Astrocyte (in vitro differentiated cells and primary cell): ENCODE measurements at regions not wholly inside any gene's neighbourhood (a gene's known extent, or its start where the extent isn't known, plus 50 kb on each side); places are given as distances from the start of the nearest gene placed in this dataset.

ENCODE experiments used
- DNase-seq: peaks from one replicate; pipeline ENCODE4 v3.0.0-alpha.2; 2010; ENCODE audit warnings: low read depth
- FAIRE-seq: peaks from 2 replicates; lab custom pipeline; 2011; peaks lifted over from hg19 to GRCh38; lab: Jason Lieb, UNC
- H2AFZ ChIP-seq: 2 replicates; pipeline ENCODE4 v1.6.0; 2012; ENCODE audit warnings: low read depth, low read length, inconsistent platforms
- H3K27ac ChIP-seq: 2 replicates; pipeline ENCODE4 v1.5.1; 2011; ENCODE audit warnings: low read depth, low read length, inconsistent platforms
- H3K27me3 ChIP-seq: 2 replicates; pipeline ENCODE4 v1.6.0; 2011; ENCODE audit warnings: low read length, inconsistent platforms; ENCODE audit not compliant: insufficient read depth
- H3K36me3 ChIP-seq: 2 replicates; pipeline ENCODE4 v1.5.1; 2011; ENCODE audit warnings: low read length, inconsistent platforms; ENCODE audit not compliant: insufficient read depth
- H3K4me1 ChIP-seq: 2 replicates; pipeline ENCODE4 v1.5.1; 2011; ENCODE audit warnings: low read length, inconsistent platforms; ENCODE audit not compliant: insufficient read depth
- H3K4me2 ChIP-seq: 2 replicates; pipeline ENCODE4 v1.6.0; 2012; ENCODE audit warnings: low read length, inconsistent platforms
- H3K4me3 ChIP-seq: 2 replicates; pipeline ENCODE4 v1.5.1; 2011; ENCODE audit warnings: low read depth, mild to moderate bottlenecking, low read length, inconsistent platforms; ENCODE audit not compliant: insufficient read depth
- H3K79me2 ChIP-seq: 2 replicates; pipeline ENCODE4 v1.6.0; 2012; ENCODE audit warnings: mild to moderate bottlenecking, low read length, inconsistent platforms; ENCODE audit not compliant: insufficient read depth
- H3K9ac ChIP-seq: 2 replicates; pipeline ENCODE4 v1.6.0; 2012; ENCODE audit warnings: mild to moderate bottlenecking, low read length, inconsistent platforms
- H3K9me3 ChIP-seq: 2 replicates; pipeline ENCODE4 v1.5.1; 2012; ENCODE audit warnings: low read depth, mild to moderate bottlenecking, low read length, inconsistent platforms; ENCODE audit not compliant: insufficient read depth
- H4K20me1 ChIP-seq: 2 replicates; pipeline ENCODE4 v1.6.0; 2012; ENCODE audit warnings: low read length, inconsistent platforms; ENCODE audit not compliant: insufficient read depth
- H3K27ac Mint-ChIP-seq: one replicate; pipeline ENCODE4 v1.8.0; 2021; ENCODE audit warnings: mild to moderate bottlenecking, mixed read lengths; ENCODE audit not compliant: unreplicated experiment
- H3K27me3 Mint-ChIP-seq: one replicate; pipeline ENCODE4 v1.8.0; 2021; ENCODE audit warnings: low read depth, mixed read lengths; ENCODE audit not compliant: unreplicated experiment
- H3K36me3 Mint-ChIP-seq: one replicate; pipeline ENCODE4 v1.8.0; 2021; ENCODE audit warnings: low read depth, mixed read lengths; ENCODE audit not compliant: unreplicated experiment
- H3K4me1 Mint-ChIP-seq: one replicate; pipeline ENCODE4 v1.8.0; 2021; ENCODE audit warnings: low read depth, mixed read lengths; ENCODE audit not compliant: unreplicated experiment
- H3K4me3 Mint-ChIP-seq: one replicate; pipeline ENCODE4 v1.8.0; 2021; ENCODE audit warnings: mild to moderate bottlenecking, moderate library complexity, mixed read lengths; ENCODE audit not compliant: unreplicated experiment
- H3K9me3 Mint-ChIP-seq: one replicate; pipeline ENCODE4 v1.8.0; 2021; ENCODE audit warnings: mild to moderate bottlenecking, mixed read lengths; ENCODE audit not compliant: unreplicated experiment
- EZH2 ChIP-seq: IDR thresholded peaks from 2 replicates; pipeline ENCODE4 v1.6.1; 2012; ENCODE audit warnings: mild to moderate bottlenecking, low read length, inconsistent platforms; ENCODE audit not compliant: insufficient read depth
- TF ChIP-seq, protein P1 (sequence below): IDR thresholded peaks from 2 replicates; pipeline ENCODE4 v1.5.1; 2011; ENCODE audit warnings: low read depth, mild to moderate bottlenecking, inconsistent platforms, low read length, moderate library complexity; ENCODE audit not compliant: insufficient read depth

DNA sequence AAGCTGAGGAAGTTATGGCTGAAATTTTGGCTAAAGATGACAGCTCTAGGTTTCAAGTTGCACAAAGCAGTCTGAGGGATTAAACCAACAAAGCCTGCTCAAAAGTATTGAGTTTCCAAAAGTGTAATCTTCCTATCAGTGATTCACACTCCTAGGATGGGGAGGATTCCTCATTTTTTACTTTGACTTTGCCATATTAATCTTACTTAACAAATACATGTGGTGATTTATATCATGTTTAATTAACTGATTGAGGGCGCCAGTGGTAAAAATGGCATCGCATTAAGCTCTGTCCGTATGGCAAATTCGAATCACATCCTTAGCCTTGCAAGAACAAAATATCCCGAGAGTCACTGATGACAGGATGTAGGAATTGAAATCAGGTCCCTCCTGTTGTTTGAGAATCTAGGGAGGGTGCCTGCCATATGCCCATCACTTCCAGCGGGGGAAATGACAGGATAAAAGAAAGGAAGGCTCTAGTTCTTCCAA is 78.1 kb upstream of the ETAA1 start:
- H2AFZ ChIP-seq = no peak overlapping the region
- Mint-ChIP-seq H3K4me3 (no peak overlapping the region), H3K27ac (no peak overlapping the region)

GRCh38 chr2:67320861-67321587 is 76.1 kb upstream of the ETAA1 start:
- H2AFZ ChIP-seq = no peak overlapping the region
- no peak overlapping the region for H3K4me2 ChIP-seq
- H3K27ac ChIP-seq = no peak overlapping the region
- no peak overlapping the region for H3K9ac ChIP-seq
- no peaks in the 10 kb centered on the region for H3K9me3 ChIP-seq
- no peaks in the 10 kb centered on the region for H3K9me3 Mint-ChIP-seq
- H3K79me2 ChIP-seq = no peaks in the 10 kb centered on the region
- H3K36me3 Mint-ChIP-seq = no peaks in the 10 kb centered on the region
- TF ChIP-seq, protein P1, sequence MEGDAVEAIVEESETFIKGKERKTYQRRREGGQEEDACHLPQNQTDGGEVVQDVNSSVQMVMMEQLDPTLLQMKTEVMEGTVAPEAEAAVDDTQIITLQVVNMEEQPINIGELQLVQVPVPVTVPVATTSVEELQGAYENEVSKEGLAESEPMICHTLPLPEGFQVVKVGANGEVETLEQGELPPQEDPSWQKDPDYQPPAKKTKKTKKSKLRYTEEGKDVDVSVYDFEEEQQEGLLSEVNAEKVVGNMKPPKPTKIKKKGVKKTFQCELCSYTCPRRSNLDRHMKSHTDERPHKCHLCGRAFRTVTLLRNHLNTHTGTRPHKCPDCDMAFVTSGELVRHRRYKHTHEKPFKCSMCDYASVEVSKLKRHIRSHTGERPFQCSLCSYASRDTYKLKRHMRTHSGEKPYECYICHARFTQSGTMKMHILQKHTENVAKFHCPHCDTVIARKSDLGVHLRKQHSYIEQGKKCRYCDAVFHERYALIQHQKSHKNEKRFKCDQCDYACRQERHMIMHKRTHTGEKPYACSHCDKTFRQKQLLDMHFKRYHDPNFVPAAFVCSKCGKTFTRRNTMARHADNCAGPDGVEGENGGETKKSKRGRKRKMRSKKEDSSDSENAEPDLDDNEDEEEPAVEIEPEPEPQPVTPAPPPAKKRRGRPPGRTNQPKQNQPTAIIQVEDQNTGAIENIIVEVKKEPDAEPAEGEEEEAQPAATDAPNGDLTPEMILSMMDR = no peak
- TF ChIP-seq EZH2 = no peak
- peaks cover 2% of the 10 kb centered on the region for H3K4me1 Mint-ChIP-seq
- FAIRE-seq = no peak
- H3K4me1 ChIP-seq = no peaks in the 10 kb centered on the region
- no peak for DNase-seq
- H3K4me3 Mint-ChIP-seq = no peak overlapping the region
- H3K4me3 ChIP-seq = no peak overlapping the region
- H3K27ac Mint-ChIP-seq = no peak overlapping the region
- H3K36me3 ChIP-seq = no peaks in the 10 kb centered on the region
- no peaks in the 10 kb centered on the region for H3K27me3 ChIP-seq
- peaks cover 3% of the 10 kb centered on the region for H3K27me3 Mint-ChIP-seq
- no peaks in the 10 kb centered on the region for H4K20me1 ChIP-seq

More for the DNA sequence above, 78.1 kb upstream of the ETAA1 start:
- H3K9me3 Mint-ChIP-seq = no peaks in the 10 kb centered on the region
- DNase-seq = peak; percentile 59
- FAIRE-seq = no peak
- H3K27me3 Mint-ChIP-seq = no peaks in the 10 kb centered on the region
- Histone ChIP-seq H3K27ac (no peak overlapping the region), H3K9ac (no peak overlapping the region), H3K4me2 (no peak overlapping the region), H3K79me2 (no peaks in the 10 kb centered on the region), H3K9me3 (no peaks in the 10 kb centered on the region), H3K4me1 (no peaks in the 10 kb centered on the region), H3K27me3 (no peaks in the 10 kb centered on the region), H3K36me3 (no peaks in the 10 kb centered on the region), H4K20me1 (no peaks in the 10 kb centered on the region), H3K4me3 (no peak overlapping the region)
- no peaks in the 10 kb centered on the region for H3K36me3 Mint-ChIP-seq
- H3K4me1 Mint-ChIP-seq = peaks cover 2% of the 10 kb centered on the region
- no peak for TF ChIP-seq EZH2
- TF ChIP-seq, protein P1 = no peak

GRCh38 chr2:67321588-67321903 is 75.6 kb upstream of the ETAA1 start:
- Histone ChIP-seq H3K36me3 (no peaks in the 10 kb centered on the region), H3K4me1 (no peaks in the 10 kb centered on the region), H2AFZ (no peak overlapping the region), H4K20me1 (no peaks in the 10 kb centered on the region), H3K27ac (no peak overlapping the region), H3K79me2 (no peaks in the 10 kb centered on the region), H3K9me3 (no peaks in the 10 kb centered on the region), H3K9ac (no peak overlapping the region), H3K27me3 (no peaks in the 10 kb centered on the region), H3K4me3 (no peak overlapping the region), H3K4me2 (no peak overlapping the region)
- Mint-ChIP-seq H3K36me3 (no peaks in the 10 kb centered on the region), H3K9me3 (no peaks in the 10 kb centered on the region), H3K27me3 (peaks cover 3% of the 10 kb centered on the region), H3K4me3 (no peak overlapping the region), H3K4me1 (peaks cover 2% of the 10 kb centered on the region), H3K27ac (no peak overlapping the region)
- FAIRE-seq (no peak), DNase-seq (no peak)
- TF ChIP-seq EZH2 = no peak
- TF ChIP-seq, protein P1 = no peak
